ENCODE measurements at regions not wholly inside any gene's neighbourhood (a gene's known extent, or its start where the extent isn't known, plus 50 kb on each side); places are given as distances from the start of the nearest gene placed in this dataset.

DNA sequence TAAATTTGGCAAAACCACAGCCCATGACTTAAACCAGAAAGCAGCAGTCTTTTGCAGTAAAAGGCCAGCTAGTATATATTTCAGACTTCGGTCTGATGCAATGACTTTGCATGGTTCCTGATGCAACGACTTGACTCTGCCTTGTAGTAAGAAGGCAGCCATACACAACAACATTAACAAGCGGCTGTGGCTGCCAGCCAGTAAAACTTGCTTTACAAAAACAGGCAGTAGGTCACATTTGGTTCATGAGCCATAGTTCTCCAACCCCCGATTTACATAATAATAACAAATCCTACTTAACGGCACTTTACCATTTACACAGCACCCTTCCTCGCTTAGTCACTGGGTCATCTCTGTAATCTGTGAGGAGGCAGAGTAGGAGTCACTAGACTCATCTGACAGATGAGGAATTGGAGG lies 410.3 kb downstream of the LRATD1 start:
- DNase-seq (ENCODE audit: low spot score), result no peak

DNA sequence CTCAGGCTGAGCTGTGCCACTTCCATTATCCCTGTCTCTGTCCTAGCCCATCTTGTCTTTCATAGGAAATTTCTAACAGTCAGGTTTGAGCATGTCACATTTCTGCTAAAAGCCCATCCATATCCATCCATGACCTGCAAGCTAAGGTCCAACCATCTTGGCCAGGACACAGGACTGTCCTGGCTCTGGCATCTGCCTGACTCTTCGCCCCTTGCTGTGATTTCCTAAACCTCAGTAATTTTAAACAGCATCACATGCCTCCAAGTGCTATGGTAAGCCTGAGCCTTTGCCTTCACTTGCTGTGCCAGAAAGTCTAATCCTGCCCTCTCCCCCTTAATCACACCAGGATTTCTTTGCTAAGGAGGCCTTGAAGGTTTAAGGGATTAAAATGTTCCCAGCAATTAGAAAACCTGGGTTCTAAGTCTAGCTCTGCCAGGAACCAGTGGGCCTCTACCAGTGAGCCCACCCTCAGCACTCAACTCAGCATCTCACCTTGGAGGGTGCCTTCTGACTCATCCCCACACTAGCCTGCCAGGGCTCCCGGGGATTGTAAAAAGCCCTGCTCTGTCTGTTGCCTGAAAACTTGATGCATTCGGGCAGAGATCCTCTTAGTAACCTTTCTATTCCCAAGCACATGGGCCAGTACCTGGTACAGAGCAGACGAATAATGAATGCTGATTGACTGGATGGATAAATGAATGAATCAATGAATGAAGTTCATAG lies 411.0 kb downstream of the LRATD1 start:
- DNase-seq (ENCODE audit: low spot score), result no peak

DNA sequence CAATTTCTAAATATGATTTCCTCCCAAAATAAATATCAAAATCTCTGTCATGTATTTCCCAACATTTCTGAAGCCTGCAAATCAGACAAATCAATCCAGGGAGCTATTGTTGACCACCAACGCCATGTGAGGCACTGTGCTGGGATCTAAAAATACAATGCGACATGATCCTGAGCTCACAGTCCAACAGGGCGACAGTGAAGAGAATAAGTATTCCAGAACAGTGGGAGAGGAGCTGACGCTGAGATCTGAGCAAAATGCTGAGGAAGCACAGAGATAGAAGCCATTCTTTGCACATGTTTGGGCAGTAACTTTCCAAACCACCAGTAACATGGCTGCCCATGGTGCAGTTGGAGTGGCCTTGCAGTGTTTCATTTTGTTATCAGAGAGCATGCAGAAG lies 412.5 kb downstream of the LRATD1 start:
- DNase-seq (ENCODE audit: low spot score), result no peak

DNA sequence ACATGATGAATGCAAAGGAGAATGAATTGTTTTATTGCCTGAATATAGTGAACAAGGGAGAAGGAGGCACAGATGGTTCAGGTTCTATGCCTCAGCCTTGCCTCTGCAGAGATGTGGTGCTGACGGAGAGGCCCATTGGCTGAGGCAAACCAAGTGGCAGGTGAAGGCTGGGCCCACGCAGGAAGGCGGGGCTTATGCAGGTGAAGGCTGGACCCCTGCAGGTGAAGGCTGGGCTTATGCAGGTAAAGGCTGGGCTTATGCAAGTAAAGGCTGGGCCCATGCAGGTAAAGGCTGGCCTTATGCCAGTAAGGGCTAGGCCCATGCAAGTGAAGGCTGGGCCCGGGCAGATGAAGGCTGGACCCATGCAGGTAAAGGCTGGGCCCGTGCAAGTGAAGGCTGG lies 414.7 kb downstream of the LRATD1 start:
- DNase-seq (ENCODE audit: low spot score), result no peak

DNA sequence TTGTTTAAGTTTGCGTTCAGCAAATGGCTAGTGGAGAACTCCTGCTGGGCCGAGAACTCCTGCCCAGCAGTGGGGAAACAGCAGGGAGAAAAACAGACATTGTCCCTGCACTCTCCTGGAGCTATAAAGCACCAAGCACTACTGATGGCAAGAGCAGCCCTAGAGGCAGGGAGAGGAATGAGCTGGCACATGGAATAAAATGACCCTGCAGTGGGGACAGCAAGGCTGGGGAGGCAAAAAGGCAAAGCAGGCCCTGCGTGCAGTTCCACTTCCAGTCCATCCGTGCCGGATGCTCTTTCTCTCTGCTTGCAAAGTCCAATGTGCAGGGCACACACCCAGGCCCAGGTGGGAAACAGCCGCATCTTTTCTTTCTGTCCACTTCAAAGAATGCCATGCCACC lies 415.5 kb downstream of the LRATD1 start:
- DNase-seq (ENCODE audit: low spot score), result no peak

DNA sequence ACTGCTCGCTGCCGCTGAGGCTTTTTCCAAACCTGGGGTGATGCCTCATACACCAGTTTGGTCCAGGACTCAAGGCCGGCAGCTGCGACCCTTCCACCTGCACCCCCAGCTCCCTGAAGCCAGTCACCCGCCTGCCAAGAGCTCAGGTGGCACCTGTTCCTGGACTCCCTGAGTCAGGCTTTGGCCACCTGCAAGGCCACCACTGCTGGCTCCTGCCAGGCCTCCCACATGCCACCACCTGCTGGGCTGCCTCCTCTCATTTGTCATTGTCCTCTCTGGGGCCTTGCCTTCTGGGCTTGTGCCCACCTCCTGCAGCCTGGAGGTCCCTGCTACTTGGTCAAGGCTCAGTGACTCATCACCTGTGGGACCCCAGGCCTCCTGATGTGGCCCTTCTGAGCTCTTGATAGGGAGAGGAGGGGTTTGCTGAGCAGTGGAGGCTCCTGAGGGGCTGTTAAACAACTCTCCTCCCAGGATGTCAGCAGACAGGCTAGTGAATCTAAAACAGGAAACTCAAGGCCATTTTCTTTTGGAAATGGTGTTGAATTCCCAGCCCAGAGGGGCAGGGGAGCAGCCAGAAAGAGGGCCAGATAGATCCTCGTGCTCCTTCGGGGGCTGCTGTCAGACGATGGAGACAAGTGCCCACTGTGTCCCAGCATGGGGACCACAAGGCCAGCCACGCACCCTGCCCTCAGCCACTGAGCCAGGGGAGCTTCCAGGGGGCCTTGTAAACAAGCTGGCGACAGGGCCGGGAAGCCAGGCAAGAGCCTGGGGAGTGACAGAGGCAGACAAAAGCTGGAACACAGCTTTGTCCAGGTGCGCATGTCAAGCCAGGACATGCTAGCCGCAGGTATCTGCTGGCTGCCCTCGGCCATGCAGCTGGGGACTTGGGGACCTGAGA lies 416.8 kb downstream of the LRATD1 start:
- no peak for DNase-seq (ENCODE audit: low spot score)

DNA sequence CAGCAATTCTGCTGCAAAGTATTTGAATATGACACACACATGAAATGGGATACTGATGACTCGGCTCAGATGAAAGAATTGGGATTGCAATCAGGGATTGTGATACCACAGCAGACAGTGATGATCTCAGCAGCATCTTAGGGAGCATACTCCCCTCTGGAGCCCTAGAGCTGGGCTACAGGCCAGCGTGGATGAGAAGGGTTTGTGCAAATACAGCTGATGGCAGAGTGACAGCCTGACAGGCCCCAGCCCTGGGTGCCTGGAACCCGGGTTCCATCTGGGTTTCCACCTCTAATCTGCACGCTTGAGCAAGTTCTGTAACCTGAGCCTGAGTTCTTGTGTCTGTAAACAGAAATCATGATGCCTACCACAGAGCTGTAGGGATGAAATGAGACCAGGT lies 418.0 kb downstream of the LRATD1 start:
- no peak for DNase-seq (ENCODE audit: low spot score)

DNA sequence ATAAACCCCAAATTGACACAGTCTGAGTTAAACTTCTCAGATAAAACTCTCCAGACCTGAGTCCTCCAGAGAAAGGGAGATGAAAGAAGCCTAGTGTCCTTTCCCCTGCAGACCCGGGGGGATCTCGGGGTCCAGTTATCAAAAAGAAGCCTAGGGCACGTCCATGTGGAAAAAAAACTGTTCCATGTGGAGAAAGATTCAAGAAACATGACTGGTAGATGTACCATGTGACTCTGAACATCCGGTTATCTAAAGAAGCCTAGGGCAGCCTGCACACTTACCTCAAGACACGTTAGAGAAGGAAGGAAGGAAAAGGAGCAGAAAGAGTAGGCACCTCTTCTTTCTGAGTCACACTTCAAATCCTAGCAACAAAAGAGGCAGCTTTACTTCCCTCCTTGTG lies 421.0 kb downstream of the LRATD1 start:
- DNase-seq (ENCODE audit: low spot score), result no peak

DNA sequence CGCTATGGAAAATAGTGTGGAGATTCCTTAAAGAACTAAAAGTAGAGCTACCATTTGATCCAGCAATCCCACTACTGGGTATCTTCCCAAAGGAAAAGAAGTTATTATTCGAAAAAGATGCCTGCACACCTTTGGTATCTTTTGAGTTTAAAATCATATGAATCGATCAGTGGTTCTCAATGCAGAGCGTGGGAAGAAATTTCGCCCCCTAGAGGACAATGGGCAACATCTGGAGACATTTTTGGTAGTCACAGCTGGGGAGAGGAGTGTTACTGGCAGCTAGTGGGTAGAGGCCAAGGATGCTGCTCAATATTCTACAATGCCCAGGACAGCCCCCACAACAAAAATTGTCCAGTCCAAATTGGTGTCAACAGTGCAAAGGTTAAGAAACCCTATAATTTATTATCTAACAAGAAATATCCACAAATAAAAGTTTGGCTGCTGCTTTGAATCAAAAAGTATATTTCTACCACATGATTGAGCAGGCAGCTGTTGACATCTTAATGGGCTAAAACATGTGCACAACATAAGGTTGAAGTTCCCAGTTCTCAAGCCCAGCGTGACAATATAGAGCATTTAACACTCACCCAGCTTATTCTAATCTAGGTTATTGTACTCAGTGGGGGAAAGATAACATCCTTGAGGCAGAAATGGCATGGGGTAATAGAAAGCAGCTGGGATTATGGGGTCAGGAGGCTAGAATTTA lies 425.7 kb downstream of the LRATD1 start:
- no peak for DNase-seq (ENCODE audit: low spot score)

DNA sequence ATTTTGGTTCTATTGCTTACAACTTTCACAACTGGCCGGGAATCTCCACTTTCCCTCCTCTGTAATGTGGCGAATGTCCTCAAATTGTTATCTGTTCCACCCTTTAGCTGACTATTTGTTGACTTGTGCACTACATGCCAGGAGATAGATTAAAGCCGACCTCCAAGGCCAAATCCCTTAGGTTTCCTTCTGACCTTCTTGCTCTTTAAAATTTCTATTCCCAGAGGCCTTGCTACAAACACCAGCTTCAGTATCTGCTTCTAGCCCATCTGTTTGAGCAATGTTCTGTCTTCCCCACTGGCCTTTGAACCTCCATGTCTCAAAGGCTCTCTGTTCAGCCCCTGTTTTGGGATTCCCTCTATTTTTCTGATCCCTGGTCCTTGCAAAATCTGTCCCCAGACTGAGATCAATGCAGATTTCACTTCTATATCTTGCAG lies 426.2 kb downstream of the LRATD1 start:
- no peak for DNase-seq (ENCODE audit: low spot score)

DNA sequence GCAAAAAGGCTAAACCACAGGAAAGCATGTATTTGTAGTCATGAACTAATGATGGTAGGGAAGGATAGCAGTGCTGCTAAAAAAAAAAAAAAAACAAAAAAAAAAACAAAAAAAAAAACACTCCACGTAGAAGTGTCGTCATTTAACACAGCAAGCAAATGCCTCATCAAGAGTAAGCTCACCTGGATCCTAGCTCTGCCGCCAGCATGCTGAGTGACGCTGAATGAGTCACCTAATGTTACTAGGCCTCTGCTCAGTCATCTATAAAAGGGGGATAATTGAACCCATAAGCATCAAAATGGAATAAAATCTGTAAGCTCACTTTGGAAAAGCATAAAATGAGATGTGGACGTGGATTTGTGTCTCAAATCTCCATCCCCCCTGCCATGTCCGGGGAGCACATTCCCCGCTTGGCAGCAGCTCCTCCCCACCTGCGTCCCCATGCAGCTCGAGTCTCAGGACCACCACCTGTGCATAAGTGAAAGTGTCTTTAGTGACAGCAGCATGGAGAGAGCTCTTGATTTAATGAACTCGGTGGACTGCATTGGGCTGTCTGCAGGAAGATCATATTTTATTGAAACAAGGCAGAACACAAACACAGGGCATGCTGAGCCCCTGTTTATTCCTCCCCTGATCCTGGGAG lies 427.5 kb downstream of the LRATD1 start:
- no peak for DNase-seq (ENCODE audit: low spot score)

DNA sequence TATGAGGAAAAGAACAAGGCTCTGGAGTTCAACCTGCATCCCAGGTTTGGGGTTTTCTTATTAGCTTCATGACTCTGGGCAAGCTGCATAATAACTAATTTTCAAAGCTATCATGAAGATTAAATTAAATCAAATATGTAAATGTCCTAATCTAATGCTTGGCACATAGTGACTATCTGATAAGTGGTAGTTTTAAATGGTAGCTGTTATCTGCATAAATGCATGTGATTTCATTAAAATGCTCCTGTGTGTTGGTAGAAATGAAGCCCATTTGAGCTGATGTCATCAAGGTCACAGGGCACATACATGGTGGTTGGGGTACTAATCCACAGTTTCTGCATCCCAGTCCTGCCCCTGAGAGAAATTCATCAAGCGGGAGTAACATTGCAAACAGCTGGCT lies 428.8 kb downstream of the LRATD1 start:
- no peak for DNase-seq (ENCODE audit: low spot score)

DNA sequence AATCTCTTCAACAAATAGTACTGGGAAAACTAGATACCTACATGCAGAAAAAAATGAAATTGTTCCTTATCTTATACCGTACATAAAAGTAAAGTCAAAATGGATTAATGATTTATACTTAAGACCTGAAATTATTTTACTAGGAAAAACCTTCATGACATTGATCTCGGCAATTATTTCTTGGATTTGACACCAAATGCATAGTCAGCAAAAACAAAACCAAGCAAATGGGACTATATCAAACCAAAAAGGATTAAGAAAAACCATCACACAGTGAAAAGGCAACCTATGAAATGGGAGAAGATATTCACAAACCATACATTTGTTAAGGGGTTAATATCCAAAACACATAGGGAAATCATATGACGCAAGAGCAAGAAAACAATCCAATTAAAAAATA lies 433.6 kb downstream of the LRATD1 start:
- no peak for DNase-seq (ENCODE audit: low spot score)

DNA sequence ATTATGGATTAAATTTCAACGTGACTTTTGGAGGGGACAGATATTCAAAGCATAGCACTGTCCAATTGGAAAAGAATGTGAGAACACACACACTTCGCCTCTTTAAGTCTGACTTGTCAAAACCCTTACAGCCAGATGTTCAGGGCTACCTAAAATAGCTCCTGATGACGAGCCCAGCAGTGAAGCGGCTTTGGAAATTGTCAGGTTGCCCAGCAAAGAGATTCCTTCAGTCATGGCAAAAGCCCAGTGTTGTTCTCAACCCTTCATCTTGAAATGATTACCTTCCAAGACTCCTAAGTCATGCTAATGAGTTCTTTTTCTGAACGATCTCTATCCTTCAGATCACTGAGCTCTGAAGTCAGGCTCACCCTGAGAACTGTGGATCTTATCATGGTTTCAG lies 436.6 kb downstream of the LRATD1 start:
- DNase-seq (ENCODE audit: low spot score), result peak; percentile 48

DNA sequence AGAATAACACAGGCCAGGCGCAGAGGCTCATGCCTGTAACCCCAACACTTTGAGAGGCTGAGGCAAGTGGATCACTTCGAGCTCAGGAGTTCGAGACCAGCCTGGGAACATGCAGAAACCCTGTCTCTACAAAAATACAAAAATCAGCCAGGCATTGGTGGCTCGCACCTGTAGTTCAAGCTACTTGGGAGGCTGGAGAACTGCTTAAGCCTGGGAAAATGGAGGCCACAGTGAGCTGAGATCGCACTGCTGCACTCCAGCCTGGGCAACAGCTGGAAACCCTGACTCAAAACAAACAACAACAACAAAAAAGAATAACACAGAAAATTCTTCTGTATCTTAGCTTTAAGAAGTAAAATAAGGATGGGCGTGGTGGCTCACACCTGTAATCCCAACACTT lies 440.3 kb downstream of the LRATD1 start:
- no peak for DNase-seq (ENCODE audit: low spot score)

DNA sequence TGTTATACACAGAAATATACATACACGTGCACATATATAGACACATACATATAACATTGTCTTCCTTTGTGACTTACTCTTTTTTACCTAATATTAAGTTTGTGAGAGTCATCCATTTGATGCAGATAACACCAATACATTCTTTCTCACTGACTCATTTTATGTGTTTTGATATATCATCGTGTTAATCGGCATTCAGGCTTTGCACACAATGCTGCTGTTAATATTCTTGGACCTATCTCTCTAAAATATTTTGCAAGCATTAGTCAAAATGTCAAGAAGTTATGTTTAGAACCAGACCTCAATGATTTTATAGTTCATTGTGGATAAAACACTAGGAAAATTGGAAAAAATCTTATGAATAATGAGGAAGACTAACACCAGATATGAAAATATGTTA lies 441.1 kb downstream of the LRATD1 start:
- no peak for DNase-seq (ENCODE audit: low spot score)

DNA sequence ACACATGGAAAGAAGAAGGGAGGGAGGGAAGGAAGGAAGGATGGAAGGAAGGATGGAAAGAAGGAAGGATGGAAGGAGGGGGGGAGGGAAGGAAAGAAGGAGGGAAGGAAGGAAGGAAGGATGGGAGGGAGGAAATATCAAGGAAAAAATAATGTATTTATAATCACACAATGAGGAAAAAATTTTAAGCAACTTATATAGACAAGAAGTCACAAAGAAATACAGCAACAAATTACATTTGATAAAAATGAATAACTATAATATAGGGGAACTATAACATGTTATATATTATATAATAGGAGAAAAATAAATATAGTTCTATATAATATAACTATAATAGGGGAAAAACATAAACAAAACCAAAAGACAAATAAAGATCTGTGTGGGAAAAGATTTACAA lies 441.8 kb downstream of the LRATD1 start:
- DNase-seq (ENCODE audit: low spot score), result no peak

DNA sequence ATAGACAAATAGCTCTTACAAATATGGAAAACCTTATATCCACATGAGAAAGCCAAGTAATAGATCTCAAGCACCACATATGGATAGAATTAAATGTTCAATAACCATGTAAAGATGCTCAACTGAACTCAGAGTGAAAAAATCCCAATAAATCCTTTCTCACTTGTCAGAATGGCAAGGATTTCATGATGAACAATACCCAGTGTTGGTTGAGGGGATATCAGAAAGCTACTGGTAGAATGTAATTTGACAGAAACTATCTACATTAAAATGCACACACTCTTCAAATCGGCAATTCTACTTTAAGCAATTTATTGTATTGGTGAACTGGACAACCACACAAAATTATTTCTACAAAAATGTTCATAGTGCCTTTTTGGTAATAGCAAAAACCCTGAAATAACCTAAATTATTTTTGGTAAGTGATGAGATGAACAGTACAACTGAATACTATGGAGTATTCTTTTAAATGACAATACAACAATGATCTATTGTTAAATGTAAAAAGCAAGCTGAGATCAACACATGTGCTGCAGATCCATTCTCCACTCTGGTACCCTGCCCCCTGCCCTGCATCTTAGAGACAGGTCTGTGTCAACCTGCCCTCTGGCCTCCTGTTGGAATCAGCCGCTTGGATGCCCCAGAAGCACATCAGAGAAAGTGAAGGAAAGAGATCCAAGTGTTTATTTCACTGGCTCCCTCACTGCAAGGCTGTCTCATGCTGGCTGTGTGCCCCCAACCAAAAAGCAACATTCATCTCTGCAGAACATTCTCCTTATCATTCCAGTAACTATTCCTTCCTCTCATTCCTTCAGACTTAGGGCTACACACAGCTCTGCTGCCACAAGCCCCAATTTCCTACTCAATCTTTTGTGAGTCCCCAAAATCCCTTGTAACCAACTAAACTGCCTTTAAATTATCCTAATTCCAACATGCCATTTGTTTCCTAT lies 442.5 kb downstream of the LRATD1 start:
- DNase-seq (ENCODE audit: low spot score), result no peak

DNA sequence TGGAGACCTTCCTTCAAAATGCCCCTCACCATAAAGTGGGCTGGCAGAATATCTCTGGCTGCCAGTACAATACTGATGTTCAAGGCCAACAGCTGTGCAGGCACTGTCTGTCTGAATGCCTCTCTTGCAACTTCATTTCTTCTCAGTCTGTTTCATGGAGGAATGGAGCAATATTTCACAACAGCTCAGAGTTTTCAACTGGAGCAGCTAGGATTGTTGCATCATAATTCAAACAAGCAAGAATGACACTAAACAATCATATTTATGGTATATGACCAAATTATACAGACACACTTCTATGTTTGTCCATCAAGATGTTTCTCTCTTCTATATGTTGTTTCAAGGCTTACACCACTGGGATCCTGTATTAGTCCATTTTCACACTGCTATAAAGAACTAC lies 444.2 kb downstream of the LRATD1 start:
- no peak for DNase-seq (ENCODE audit: low spot score)

DNA sequence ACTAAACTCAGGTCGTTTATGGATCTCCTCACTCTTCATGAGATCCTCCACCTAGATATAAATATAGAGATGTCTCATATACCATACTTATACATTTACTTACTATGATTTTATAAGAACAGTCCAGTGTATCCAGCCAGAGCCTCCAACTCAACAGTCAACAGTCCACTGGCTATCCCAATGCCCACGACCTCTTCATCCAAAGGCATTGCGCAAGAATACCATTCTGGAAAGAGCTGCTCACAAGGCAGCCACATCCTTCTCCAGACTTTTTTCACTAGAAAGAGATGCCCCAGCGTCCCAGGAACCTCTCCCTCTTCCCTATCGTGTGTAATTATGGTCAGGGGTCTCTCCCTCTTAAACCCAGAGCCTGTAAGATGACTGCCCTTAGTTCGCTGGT lies 448.8 kb downstream of the LRATD1 start:
- no peak for DNase-seq (ENCODE audit: low spot score)
